IMR-90 (cell line): ENCODE measurements at regions not wholly inside any gene's neighbourhood (a gene's known extent, or its start where the extent isn't known, plus 50 kb on each side); places are given as distances from the start of the nearest gene placed in this dataset.

Experiments
- ATAC-seq: fragments of 200-7000 bp; cut with Tn5 transposase; 2 replicates; pipeline ENCODE4 v1.9.1; 2020; ENCODE audit warnings: low read depth, mild to moderate bottlenecking, moderate library complexity
- BruUV-seq: library from RNA; stranded (reverse); fragments of 400-500 nt; replicated peaks from 2 replicates; lab custom pipeline; 2021; lab: Mats Ljungman, UMichigan
- CTCF ChIA-PET: fragments of 300-600 bp; formaldehyde crosslinking; extraction: SDS; loops from one replicate; lab custom pipeline; 2021; ENCODE audit warnings: antibody characterized with exemption; lab: Yijun Ruan, JAX
- POLR2A ChIA-PET: fragments of 300-600 bp; sonication (Branson Sonifier 250); formaldehyde crosslinking; loops from one replicate; lab custom pipeline; 2022; ENCODE audit warnings: antibody characterized with exemption; ENCODE audit not compliant: unreplicated experiment; lab: Charles Lee
- DNase-seq: peaks from one replicate; pipeline ENCODE4 v3.0.0; 2013
- H2AFZ ChIP-seq: replicated peaks from 2 replicates; pipeline ENCODE3; 2013; ENCODE audit warnings: low read length, mild to moderate bottlenecking; ENCODE audit not compliant: poor library complexity
- H2AK5ac ChIP-seq: 2 replicates; pipeline ENCODE4 v1.6.1; 2013; ENCODE audit warnings: low read depth, low read length, inconsistent platforms
- H2AK9ac ChIP-seq: replicated peaks from 2 replicates; pipeline ENCODE3; 2013; ENCODE audit warnings: mild to moderate bottlenecking, low read depth, low read length, moderate library complexity; ENCODE audit not compliant: poor library complexity
- H2BK120ac ChIP-seq: 2 replicates; pipeline ENCODE4 v1.6.1; 2013; ENCODE audit warnings: low read depth, low read length, inconsistent platforms
- H2BK15ac ChIP-seq: 3 replicates; pipeline ENCODE4 v1.6.1; 2013; ENCODE audit warnings: low read depth, low read length, inconsistent platforms
- H2BK20ac ChIP-seq: 2 replicates; pipeline ENCODE4 v1.6.1; 2013; ENCODE audit warnings: low read depth, mild to moderate bottlenecking, inconsistent platforms, low read length, moderate library complexity
- H2BK5ac ChIP-seq: 2 replicates; pipeline ENCODE4 v1.6.1; 2013; ENCODE audit warnings: mild to moderate bottlenecking, low read depth, low read length, inconsistent platforms; ENCODE audit not compliant: poor library complexity, severe bottlenecking
- H3K14ac ChIP-seq: replicated peaks from 2 replicates; pipeline ENCODE4 v1.6.1; 2013; ENCODE audit warnings: low read depth, low read length, inconsistent platforms
- H3K18ac ChIP-seq: 2 replicates; pipeline ENCODE4 v1.6.1; 2013; ENCODE audit warnings: low read depth, low read length, control low read depth
- H3K23ac ChIP-seq: 2 replicates; pipeline ENCODE4 v1.6.1; 2013; ENCODE audit warnings: low read depth, low read length, inconsistent platforms
- H3K27ac ChIP-seq: 2 replicates; pipeline ENCODE4 v1.5.1; 2013; ENCODE audit warnings: mild to moderate bottlenecking, control low read depth, low read length; ENCODE audit not compliant: insufficient read depth
- H3K27me3 ChIP-seq: 2 replicates; pipeline ENCODE4 v1.6.1; 2013; ENCODE audit warnings: low read length; ENCODE audit not compliant: control insufficient read depth, insufficient read depth
- H3K36me3 ChIP-seq: 2 replicates; pipeline ENCODE4 v1.6.1; 2013; ENCODE audit warnings: low read length, mixed read lengths; ENCODE audit not compliant: control insufficient read depth, insufficient read depth
- H3K4ac ChIP-seq: 2 replicates; pipeline ENCODE4 v1.6.1; 2013; ENCODE audit warnings: low read depth, low read length, inconsistent platforms
- H3K4me1 ChIP-seq: 2 replicates; pipeline ENCODE4 v1.6.1; 2013; ENCODE audit warnings: low read length, mixed read lengths; ENCODE audit not compliant: control insufficient read depth, insufficient read depth
- H3K4me2 ChIP-seq: 2 replicates; pipeline ENCODE4 v1.6.1; 2013; ENCODE audit warnings: low read depth, mild to moderate bottlenecking, control low read depth, low read length, moderate library complexity
- H3K4me3 ChIP-seq: 2 replicates; pipeline ENCODE4 v1.5.1; 2013; ENCODE audit warnings: low read depth, mild to moderate bottlenecking, control low read depth, low read length, moderate library complexity; ENCODE audit not compliant: insufficient read depth
- H3K56ac ChIP-seq: 2 replicates; pipeline ENCODE4 v1.6.1; 2013; ENCODE audit warnings: low read length, inconsistent platforms; ENCODE audit not compliant: insufficient read depth; ENCODE audit errors: extremely low read depth
- H3K79me1 ChIP-seq, 2 experiments: 2 replicates each; pipeline ENCODE4 v1.6.1; 2013; ENCODE audit warnings: low read length in 2 of 2, inconsistent platforms in 1 of 2, low read depth in 1 of 2
- H3K9ac ChIP-seq: 2 replicates; pipeline ENCODE4 v1.6.1; 2013; ENCODE audit warnings: low read depth, low read length, control low read depth
- H3K9me1 ChIP-seq: 2 replicates; pipeline ENCODE4 v1.6.1; 2013; ENCODE audit warnings: low read length, inconsistent platforms; ENCODE audit not compliant: insufficient read depth
- H3K9me3 ChIP-seq: 2 replicates; pipeline ENCODE4 v1.6.1; 2013; ENCODE audit warnings: low read length; ENCODE audit not compliant: control insufficient read depth, insufficient read depth
- H4K20me1 ChIP-seq: 2 replicates; pipeline ENCODE4 v1.6.1; 2013; ENCODE audit warnings: low read length, inconsistent platforms; ENCODE audit not compliant: insufficient read depth
- H4K5ac ChIP-seq: 2 replicates; pipeline ENCODE4 v1.6.1; 2013; ENCODE audit warnings: mild to moderate bottlenecking, low read depth, low read length, control low read depth
- H4K8ac ChIP-seq, 2 experiments: 2 replicates each; pipeline ENCODE4 v1.6.1; 2013; ENCODE audit warnings: low read depth in 2 of 2, low read length in 2 of 2, control low read depth in 1 of 2, inconsistent platforms in 1 of 2
- H4K91ac ChIP-seq: 2 replicates; pipeline ENCODE4 v1.6.1; 2013; ENCODE audit warnings: low read depth, low read length, inconsistent platforms; ENCODE audit not compliant: insufficient read depth
- CEBPB ChIP-seq: IDR thresholded peaks from 2 replicates; pipeline ENCODE4 v1.6.1; 2012; ENCODE audit warnings: low read depth, low read length, improper control_type of control experiment
- FOS ChIP-seq: fragments of 150-350 bp; IDR thresholded peaks from 2 replicates; pipeline ENCODE4 v1.6.1; 2016; ENCODE audit warnings: low read depth, low read length
- RFX5 ChIP-seq: IDR thresholded peaks from 2 replicates; pipeline ENCODE4 v1.8.0; 2012; ENCODE audit warnings: low read depth, mild to moderate bottlenecking, low read length, moderate library complexity
- WGBS, 2 experiments: methylation state at CpG; one replicate each; pipeline versions ENCODE4 v1.1.5 to v1.1.7; 2013; ENCODE audit warnings: missing lambda C conversion rate in 2 of 2; ENCODE audit not compliant: insufficient read length in 1 of 2; ENCODE audit errors: extremely low coverage in 2 of 2; 5-methylcytosine and 5-hydroxymethylcytosine counted together
- dilution Hi-C: fragments of 300-500 bp; cut with HindIII; formaldehyde crosslinking; loops from one replicate; pipeline ENCODE4 v1.14.3; 2018; ENCODE audit warnings: low sequenced_read_pairs; ENCODE audit not compliant: unreplicated experiment
- in situ Hi-C: fragments of 300-500 bp; cut with MboI; formaldehyde crosslinking; loops from 3 replicates; pipeline ENCODE4 v1.14.3; 2019; ENCODE audit warnings: low sequenced_read_pairs, inconsistent platforms, mixed read lengths
- intact Hi-C: fragments of 100-400 bp; cut with micrococcal nuclease; formaldehyde crosslinking; loops from 2 replicates; pipeline ENCODE4 v1.10.0; 2022

DNA sequence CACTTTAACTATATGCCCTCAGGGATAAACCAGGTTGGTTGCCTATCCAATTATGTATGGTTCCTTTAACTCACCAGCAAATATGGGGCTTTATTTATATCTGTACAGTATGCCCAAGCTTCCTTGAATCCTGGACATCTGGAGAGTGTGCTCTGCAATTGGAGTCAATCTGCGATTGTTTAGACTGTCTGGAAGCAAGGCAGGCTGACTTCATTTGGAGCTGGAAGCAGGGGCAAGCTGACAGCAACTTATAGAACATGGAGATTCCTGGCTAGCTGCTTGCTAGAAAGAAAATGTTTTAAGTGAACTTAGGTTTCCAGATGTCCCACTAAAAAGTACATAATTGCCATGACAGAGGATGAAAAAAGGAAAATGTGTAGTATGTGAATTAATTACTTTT, 63.7 kb upstream of the TPRG1 start:
- dilution Hi-C loops, result no loop called here
- CTCF ChIA-PET, result no interaction called here
- WGBS, 2 experiments, result 0% methylated on average over 1 of the region's 1 CpG; no CpG with 5 or more reads in 1 of the 2 experiments

More for the DNA sequence above, 63.7 kb upstream of the TPRG1 start:
- Histone ChIP-seq H2BK20ac (no peak overlapping the region), H3K18ac (no peak overlapping the region), H3K4ac (no peak overlapping the region), H3K23ac (no peak overlapping the region), H3K4me3 (no peak overlapping the region), H2AK5ac (no peak overlapping the region), H2BK120ac (no peak overlapping the region), H4K91ac (no peak overlapping the region), H3K56ac (no peak overlapping the region), H3K79me1 (no peaks in the 10 kb centered on the region), H3K14ac (no peak overlapping the region), H2AK9ac (no peak overlapping the region), H2BK15ac (no peak overlapping the region), H2AFZ (no peak overlapping the region), H2BK5ac (no peak overlapping the region), H3K36me3 (no peaks in the 10 kb centered on the region), H3K9ac (no peak overlapping the region), H3K27me3 (peaks cover 7% of the 10 kb centered on the region), H4K8ac (no peak overlapping the region), H3K27ac (no peak overlapping the region), H3K9me3 (no peaks in the 10 kb centered on the region), H3K4me1 (no peaks in the 10 kb centered on the region), H3K4me2 (no peak overlapping the region), H3K9me1 (no peaks in the 10 kb centered on the region), H4K5ac (no peak overlapping the region), H4K20me1 (no peaks in the 10 kb centered on the region)
- POLR2A ChIA-PET, result no interaction called here
- in situ Hi-C loops, result no loop called here
- DNase-seq, result no peak
- intact Hi-C loops, result no loop called here
- ATAC-seq, result no peak
- no TSS peak for BruUV-seq
- TF ChIP-seq FOS (no peak), RFX5 (no peak), CEBPB (no peak)
